ENCODE measurements at regions not wholly inside any gene's neighbourhood (a gene's known extent, or its start where the extent isn't known, plus 50 kb on each side); places are given as distances from the start of the nearest gene placed in this dataset.

DNA sequence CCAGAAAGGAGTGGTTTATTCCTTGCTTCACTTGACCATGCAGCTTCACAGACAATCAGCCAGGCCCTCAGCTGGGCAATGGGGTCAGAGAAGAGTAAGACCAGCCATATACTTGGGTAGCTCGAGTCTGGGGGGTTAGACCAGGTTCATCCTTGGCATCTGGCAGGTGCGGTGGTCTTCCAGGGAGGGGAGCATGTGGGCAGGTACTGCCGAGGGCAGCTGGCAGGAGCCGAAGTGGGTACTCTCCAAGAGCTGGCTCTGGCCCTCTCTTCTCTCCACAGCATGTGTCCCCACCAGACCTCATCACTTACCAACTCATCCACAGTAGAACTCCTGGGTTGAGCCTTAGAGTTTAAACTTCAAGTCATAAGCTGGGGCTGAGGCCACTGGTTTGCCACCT is 156.8 kb downstream of the FOXD2 start:
- Mint-ChIP-seq H3K27me3 (ENCODE audit: low read depth) (peaks cover 12% of the 10 kb centered on the region; the same call in 1 of the 2 replicates), H3K4me1 (peaks cover 6% of the 10 kb centered on the region), H3K36me3 (peaks cover 7% of the 10 kb centered on the region), H3K27ac (no peak overlapping the region), H3K9me3 (peaks cover 8% of the 10 kb centered on the region), H3K4me3 (no peak overlapping the region)
- CTCF ChIA-PET = interaction anchor here (0.7 to 0.8 kb wide), 3 partner anchors 116 to 162 kb away, joined by 3 to 4 read pairs (median 3); no protein-coding TSS in a partner anchor
- DNase-seq (ENCODE audit: low spot score) = no peak
- no peak for ATAC-seq
- TF ChIP-seq CREM (CRISPR knock-in tag; IDR thresholded peaks at IDR 0.05) = no peak
- TF ChIP-seq ATF1 (CRISPR knock-in tag; IDR thresholded peaks at IDR 0.05) = no peak
- TF ChIP-seq, protein P1, sequence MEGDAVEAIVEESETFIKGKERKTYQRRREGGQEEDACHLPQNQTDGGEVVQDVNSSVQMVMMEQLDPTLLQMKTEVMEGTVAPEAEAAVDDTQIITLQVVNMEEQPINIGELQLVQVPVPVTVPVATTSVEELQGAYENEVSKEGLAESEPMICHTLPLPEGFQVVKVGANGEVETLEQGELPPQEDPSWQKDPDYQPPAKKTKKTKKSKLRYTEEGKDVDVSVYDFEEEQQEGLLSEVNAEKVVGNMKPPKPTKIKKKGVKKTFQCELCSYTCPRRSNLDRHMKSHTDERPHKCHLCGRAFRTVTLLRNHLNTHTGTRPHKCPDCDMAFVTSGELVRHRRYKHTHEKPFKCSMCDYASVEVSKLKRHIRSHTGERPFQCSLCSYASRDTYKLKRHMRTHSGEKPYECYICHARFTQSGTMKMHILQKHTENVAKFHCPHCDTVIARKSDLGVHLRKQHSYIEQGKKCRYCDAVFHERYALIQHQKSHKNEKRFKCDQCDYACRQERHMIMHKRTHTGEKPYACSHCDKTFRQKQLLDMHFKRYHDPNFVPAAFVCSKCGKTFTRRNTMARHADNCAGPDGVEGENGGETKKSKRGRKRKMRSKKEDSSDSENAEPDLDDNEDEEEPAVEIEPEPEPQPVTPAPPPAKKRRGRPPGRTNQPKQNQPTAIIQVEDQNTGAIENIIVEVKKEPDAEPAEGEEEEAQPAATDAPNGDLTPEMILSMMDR (IDR thresholded peaks at IDR 0.05) = no peak
- TF ChIP-seq, protein P2, sequence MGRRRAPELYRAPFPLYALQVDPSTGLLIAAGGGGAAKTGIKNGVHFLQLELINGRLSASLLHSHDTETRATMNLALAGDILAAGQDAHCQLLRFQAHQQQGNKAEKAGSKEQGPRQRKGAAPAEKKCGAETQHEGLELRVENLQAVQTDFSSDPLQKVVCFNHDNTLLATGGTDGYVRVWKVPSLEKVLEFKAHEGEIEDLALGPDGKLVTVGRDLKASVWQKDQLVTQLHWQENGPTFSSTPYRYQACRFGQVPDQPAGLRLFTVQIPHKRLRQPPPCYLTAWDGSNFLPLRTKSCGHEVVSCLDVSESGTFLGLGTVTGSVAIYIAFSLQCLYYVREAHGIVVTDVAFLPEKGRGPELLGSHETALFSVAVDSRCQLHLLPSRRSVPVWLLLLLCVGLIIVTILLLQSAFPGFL (CRISPR knock-in tag; IDR thresholded peaks at IDR 0.05; ENCODE audit: borderline replicate concordance) = no peak
- no peak for TF ChIP-seq ETV6 (CRISPR knock-in tag; IDR thresholded peaks at IDR 0.05)
- TF ChIP-seq GABPB1 (CRISPR knock-in tag; IDR thresholded peaks at IDR 0.05) = no peak
- TF ChIP-seq TP53 (CRISPR knock-in tag; IDR thresholded peaks at IDR 0.05) = no peak
- no peak for TF ChIP-seq KAT7 (CRISPR knock-in tag; IDR thresholded peaks at IDR 0.05; ENCODE audit: borderline replicate concordance)
- TF ChIP-seq, protein P3, sequence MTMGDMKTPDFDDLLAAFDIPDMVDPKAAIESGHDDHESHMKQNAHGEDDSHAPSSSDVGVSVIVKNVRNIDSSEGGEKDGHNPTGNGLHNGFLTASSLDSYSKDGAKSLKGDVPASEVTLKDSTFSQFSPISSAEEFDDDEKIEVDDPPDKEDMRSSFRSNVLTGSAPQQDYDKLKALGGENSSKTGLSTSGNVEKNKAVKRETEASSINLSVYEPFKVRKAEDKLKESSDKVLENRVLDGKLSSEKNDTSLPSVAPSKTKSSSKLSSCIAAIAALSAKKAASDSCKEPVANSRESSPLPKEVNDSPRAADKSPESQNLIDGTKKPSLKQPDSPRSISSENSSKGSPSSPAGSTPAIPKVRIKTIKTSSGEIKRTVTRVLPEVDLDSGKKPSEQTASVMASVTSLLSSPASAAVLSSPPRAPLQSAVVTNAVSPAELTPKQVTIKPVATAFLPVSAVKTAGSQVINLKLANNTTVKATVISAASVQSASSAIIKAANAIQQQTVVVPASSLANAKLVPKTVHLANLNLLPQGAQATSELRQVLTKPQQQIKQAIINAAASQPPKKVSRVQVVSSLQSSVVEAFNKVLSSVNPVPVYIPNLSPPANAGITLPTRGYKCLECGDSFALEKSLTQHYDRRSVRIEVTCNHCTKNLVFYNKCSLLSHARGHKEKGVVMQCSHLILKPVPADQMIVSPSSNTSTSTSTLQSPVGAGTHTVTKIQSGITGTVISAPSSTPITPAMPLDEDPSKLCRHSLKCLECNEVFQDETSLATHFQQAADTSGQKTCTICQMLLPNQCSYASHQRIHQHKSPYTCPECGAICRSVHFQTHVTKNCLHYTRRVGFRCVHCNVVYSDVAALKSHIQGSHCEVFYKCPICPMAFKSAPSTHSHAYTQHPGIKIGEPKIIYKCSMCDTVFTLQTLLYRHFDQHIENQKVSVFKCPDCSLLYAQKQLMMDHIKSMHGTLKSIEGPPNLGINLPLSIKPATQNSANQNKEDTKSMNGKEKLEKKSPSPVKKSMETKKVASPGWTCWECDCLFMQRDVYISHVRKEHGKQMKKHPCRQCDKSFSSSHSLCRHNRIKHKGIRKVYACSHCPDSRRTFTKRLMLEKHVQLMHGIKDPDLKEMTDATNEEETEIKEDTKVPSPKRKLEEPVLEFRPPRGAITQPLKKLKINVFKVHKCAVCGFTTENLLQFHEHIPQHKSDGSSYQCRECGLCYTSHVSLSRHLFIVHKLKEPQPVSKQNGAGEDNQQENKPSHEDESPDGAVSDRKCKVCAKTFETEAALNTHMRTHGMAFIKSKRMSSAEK (CRISPR knock-in tag; IDR thresholded peaks at IDR 0.05; ENCODE audit: borderline replicate concordance) = no peak
- TF ChIP-seq, protein P4, sequence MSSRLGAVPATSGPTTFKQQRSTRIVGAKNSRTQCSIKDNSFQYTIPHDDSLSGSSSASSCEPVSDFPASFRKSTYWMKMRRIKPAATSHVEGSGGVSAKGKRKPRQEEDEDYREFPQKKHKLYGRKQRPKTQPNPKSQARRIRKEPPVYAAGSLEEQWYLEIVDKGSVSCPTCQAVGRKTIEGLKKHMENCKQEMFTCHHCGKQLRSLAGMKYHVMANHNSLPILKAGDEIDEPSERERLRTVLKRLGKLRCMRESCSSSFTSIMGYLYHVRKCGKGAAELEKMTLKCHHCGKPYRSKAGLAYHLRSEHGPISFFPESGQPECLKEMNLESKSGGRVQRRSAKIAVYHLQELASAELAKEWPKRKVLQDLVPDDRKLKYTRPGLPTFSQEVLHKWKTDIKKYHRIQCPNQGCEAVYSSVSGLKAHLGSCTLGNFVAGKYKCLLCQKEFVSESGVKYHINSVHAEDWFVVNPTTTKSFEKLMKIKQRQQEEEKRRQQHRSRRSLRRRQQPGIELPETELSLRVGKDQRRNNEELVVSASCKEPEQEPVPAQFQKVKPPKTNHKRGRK (CRISPR knock-in tag; IDR thresholded peaks at IDR 0.05; ENCODE audit: borderline replicate concordance) = no peak
- TF ChIP-seq, protein P5, sequence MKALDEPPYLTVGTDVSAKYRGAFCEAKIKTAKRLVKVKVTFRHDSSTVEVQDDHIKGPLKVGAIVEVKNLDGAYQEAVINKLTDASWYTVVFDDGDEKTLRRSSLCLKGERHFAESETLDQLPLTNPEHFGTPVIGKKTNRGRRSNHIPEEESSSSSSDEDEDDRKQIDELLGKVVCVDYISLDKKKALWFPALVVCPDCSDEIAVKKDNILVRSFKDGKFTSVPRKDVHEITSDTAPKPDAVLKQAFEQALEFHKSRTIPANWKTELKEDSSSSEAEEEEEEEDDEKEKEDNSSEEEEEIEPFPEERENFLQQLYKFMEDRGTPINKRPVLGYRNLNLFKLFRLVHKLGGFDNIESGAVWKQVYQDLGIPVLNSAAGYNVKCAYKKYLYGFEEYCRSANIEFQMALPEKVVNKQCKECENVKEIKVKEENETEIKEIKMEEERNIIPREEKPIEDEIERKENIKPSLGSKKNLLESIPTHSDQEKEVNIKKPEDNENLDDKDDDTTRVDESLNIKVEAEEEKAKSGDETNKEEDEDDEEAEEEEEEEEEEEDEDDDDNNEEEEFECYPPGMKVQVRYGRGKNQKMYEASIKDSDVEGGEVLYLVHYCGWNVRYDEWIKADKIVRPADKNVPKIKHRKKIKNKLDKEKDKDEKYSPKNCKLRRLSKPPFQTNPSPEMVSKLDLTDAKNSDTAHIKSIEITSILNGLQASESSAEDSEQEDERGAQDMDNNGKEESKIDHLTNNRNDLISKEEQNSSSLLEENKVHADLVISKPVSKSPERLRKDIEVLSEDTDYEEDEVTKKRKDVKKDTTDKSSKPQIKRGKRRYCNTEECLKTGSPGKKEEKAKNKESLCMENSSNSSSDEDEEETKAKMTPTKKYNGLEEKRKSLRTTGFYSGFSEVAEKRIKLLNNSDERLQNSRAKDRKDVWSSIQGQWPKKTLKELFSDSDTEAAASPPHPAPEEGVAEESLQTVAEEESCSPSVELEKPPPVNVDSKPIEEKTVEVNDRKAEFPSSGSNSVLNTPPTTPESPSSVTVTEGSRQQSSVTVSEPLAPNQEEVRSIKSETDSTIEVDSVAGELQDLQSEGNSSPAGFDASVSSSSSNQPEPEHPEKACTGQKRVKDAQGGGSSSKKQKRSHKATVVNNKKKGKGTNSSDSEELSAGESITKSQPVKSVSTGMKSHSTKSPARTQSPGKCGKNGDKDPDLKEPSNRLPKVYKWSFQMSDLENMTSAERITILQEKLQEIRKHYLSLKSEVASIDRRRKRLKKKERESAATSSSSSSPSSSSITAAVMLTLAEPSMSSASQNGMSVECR (CRISPR knock-in tag; IDR thresholded peaks at IDR 0.05; ENCODE audit: borderline replicate concordance) = no peak
- no peak for TF ChIP-seq SP1 (CRISPR knock-in tag; conservative IDR thresholded peaks at IDR 0.05)
- TF ChIP-seq, protein P6, sequence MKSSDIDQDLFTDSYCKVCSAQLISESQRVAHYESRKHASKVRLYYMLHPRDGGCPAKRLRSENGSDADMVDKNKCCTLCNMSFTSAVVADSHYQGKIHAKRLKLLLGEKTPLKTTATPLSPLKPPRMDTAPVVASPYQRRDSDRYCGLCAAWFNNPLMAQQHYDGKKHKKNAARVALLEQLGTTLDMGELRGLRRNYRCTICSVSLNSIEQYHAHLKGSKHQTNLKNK (CRISPR knock-in tag; IDR thresholded peaks at IDR 0.05) = no peak
- TF ChIP-seq NR2C2 (CRISPR knock-in tag; IDR thresholded peaks at IDR 0.05) = no peak
- no peak for TF ChIP-seq IRF2 (CRISPR knock-in tag; IDR thresholded peaks at IDR 0.05; ENCODE audit: borderline replicate concordance, low read depth)
- no peak for TF ChIP-seq ZNF121 (CRISPR knock-in tag; IDR thresholded peaks at IDR 0.05)
- POLR2A ChIA-PET = no interaction called here

Measured in WTC11 (cell line).